ENCODE measurements at regions not wholly inside any gene's neighbourhood (a gene's known extent, or its start where the extent isn't known, plus 50 kb on each side); places are given as distances from the start of the nearest gene placed in this dataset.

DNA sequence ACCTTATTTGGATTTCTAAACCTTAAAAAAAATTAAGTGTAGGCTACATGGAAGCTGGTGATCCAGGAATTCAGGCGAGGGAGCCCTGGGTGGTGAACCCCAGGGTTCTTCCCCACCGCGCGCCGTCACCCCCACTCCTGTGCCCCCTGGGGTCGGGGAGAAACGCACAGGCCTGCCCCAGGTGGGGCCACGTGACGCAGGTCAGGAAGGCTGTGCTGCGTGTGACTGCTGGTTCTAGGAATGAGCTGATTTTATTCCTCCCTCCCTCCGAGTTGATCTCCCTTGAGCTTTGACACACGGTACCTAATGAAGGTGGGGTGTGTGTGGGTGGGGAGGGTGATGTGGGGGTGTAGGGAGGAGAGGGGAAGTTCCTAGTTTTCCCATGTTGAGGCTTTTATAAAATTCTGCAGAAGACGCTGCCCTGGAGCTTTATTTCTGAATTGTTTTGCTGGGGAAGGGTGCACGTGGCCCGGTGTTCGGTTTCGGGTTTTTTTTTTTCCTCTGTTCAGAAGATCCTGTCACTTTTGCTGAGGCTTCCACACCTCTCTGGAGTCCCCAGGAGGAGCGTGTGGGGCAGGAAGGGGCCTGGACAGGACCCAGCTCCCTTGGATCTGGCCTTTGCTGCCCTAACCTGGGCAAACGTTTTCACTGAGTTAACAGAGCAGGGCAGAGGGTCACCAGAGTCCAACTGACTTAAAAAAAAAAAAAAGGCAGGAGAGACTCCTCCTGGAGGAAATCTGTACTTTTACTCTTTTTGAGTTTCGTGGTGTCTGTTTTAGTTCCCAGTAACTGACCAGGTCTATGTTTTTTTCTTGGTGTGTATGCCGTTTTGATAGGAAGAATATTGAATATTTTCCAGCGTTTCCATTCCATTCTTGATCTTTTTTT is 55.8 kb upstream of the GSE1 start:
- peak in 2 of 3 experiments; percentile 34 to 37 for DNase-seq (ENCODE audit: low read depth in 3 of 3)

DNA sequence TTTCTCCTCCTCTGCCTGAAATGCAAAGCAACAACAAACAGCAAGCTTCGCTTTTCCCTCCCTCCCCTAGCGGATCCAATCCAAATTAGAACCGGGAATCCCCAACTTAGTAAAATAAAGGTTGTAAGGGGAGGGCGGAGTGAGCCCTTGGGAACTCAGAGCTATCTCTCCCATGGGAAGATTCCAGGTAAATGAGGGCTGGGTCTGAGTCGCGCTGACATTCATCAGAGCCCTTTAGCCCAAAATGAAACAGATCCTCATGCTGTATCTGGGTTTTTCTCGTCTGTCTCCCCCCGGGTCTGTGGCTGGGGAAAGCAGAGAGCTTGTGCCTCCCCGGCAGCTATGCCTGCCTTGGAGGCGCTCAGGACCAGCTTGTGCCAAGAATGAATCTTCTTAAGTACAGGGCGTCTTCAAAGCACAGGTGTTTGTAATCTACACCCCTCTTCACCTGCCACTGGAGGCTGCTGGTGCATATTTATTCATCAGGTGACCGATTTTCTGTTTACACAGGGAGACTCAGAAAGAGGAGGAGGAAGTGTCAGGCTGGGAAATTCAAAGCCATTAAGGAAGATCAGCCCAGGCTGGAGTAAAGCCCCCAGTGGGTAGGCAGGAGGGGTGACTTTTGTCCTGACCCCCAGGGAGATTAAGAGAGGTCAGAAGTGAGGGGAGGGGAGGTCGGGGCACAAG is 55.0 kb upstream of the GSE1 start:
- no peak for DNase-seq (ENCODE audit: low read depth in 3 of 3)

DNA sequence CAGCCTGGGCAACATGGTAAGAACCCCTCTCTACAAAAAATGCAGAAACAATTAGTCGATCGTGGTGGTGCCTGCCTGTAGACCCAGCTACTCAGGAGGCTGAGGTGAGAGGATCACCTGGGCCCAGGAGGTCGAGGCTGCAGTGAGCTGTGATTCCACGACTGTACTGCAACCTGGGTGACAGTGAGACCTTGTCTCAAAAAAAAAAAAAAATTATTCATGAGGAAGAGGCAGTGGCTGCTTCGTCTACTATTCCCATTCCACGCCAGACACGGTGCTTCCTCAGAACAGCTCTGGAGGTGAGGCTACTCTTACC is 52.2 kb upstream of the GSE1 start:
- no peak for DNase-seq (ENCODE audit: low read depth in 3 of 3)

DNA sequence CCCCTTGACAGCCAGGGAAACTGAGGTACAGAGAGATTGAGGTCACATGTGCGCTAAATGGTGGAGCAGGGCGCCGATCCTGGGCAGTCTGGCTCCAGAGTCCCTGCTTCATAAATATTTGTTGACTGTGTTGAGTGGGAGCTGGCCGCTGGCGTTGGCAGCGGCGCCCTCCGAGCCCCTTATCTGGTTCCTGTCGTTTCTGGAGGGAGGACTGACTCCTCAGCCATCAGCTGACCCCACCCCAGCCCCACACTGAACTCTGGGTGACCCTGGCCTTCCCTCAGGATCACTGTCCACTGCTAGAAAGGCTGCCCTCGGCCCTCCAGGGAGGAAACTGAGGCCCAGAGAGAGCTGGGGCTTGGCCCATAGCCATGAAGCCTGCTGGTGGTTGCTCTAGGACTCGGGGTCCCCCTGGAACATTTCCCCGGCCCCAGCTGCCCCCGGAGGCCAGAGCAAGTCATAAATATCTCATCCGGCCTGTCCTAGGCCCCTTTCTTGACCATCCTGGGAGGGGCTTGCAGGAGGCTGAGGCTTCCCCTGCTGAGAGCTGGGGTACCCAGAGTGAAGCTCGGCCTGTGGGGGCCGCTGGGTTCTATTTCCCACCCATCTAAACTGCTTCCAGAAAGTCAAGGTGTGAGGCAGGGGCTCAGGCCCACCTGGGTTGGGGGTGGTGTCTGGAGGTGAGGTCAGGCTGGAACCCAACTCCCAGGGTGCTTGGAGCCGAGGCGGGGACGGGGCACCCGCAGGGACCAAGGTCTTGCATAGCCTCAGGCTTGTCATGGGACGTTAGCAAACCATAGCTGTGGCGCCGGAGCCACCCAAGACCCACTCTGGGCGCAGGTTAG is 51.7 kb upstream of the GSE1 start:
- DNase-seq (ENCODE audit: low read depth in 3 of 3): no peak

DNA sequence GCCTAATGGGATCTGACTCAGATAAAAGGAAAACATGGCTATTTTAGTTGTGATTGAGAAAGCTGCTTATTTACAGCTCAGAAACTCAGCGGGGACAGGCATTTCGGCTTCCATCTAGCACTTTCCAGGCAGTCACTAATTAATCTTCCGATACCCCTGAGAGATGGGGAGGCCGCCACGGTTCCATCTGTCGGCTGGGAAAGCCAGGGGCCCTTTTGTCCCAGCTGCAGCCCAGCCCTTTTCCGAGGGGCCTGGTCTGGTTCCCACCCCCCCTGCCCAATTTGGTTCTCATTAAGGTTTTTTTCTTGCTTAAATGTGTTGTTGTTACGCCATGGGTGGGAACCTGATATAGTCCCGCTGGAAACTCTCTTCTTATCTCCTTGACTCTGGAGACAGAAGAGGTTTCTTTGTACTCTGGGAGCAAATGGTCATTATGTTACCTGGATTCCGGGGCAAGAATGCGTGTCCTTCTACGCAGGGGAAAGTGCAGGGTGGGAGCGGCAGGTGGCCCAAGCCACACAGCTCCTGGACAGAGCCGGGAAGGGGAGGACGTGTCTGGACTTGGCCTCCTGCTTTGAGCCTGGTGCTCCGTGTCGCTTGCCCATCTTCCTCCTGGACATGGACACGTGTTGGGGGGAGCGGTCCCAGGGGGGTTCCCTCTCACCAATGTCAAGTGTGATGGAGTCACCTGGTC is 50.9 kb upstream of the GSE1 start:
- DNase-seq (ENCODE audit: low read depth in 3 of 3): no peak

DNA sequence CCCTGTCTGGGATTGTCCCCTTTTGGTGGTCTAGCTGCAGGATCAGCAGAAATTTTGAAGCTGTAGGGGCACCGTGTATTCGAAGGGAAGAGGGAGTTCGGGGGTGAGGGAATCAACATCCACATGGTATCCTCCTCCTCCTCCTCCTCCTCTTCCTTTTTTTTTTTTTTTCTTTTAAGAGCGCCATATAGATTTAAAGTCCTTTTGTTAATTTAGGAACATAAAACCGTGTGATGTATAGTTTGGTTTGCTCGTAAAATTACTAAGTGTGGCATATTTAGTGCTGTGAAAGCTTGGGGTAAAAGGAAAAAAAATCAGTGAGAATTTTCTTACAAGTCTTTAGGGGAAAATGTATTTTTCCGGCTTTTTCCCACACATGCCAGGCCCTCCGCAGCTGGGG is 50.1 kb upstream of the GSE1 start:
- no peak for DNase-seq (ENCODE audit: low read depth in 3 of 3)

All from stimulated activated CD4-positive, alpha-beta T cell treated with anti-CD3 and anti-CD28 coated beads, TNF-alpha, amount 100 ng/mL, for 4 hours (primary cell).